ENCODE measurements at regions not wholly inside any gene's neighbourhood (a gene's known extent, or its start where the extent isn't known, plus 50 kb on each side); places are given as distances from the start of the nearest gene placed in this dataset.

GRCh38 chr16:80366023-80366422 lies 174.8 kb upstream of the DYNLRB2 start:
- TF ChIP-seq USF1 (CRISPR knock-in tag; IDR thresholded peaks at IDR 0.05), result no peak
- TF ChIP-seq USF2 (CRISPR knock-in tag; IDR thresholded peaks at IDR 0.05), result no peak
- TF ChIP-seq ELF4 (CRISPR knock-in tag; IDR thresholded peaks at IDR 0.05; ENCODE audit: low read depth), result no peak
- TF ChIP-seq CTCF (IDR thresholded peaks at IDR 0.05), result no peak
- TF ChIP-seq MYBL2 (CRISPR knock-in tag; IDR thresholded peaks at IDR 0.05), result no peak
- no peak for TF ChIP-seq TP53 (CRISPR knock-in tag; IDR thresholded peaks at IDR 0.05)

All from WTC11 (cell line).